ENCODE measurements at regions not wholly inside any gene's neighbourhood (a gene's known extent, or its start where the extent isn't known, plus 50 kb on each side); places are given as distances from the start of the nearest gene placed in this dataset.

GRCh38 chr20:57810511-57811373 is 100.9 kb upstream of the PMEPA1 start:
- 76 to 84% methylated on average over 23 to 24 of the region's 26 CpGs for WGBS, 2 donors
- Histone ChIP-seq H3K27ac (no peak overlapping the region), H3K36me3 (no peaks in the 10 kb centered on the region), H3K27me3 (no peaks in the 10 kb centered on the region), H3K4me3 (replicated peaks in 1 of 3) (no peak overlapping the region), H3K4me1 (no peaks in the 10 kb centered on the region), H3K9me3 (no peaks in the 10 kb centered on the region)
- no peak for DNase-seq
- TF ChIP-seq CTCF (IDR thresholded peaks at IDR 0.05) (no peak), POLR2A (IDR thresholded peaks at IDR 0.05) (no peak)
- intact Hi-C loops (cut with DNase I): no loop called here

- no peak overlapping the region for H3K4me3 ChIP-seq (replicated peaks in 1 of 3)
- 73 to 74% methylated on average over 13 to 14 of the region's 14 CpGs for WGBS, 2 donors
- no peaks in the 10 kb centered on the region for H3K9me3 ChIP-seq
- H3K27ac ChIP-seq: no peak overlapping the region
- DNase-seq: no peak
- H3K27me3 ChIP-seq: no peaks in the 10 kb centered on the region
- no peaks in the 10 kb centered on the region for H3K4me1 ChIP-seq
- intact Hi-C loops (cut with DNase I): no loop called here
- TF ChIP-seq POLR2A (IDR thresholded peaks at IDR 0.05) (no peak), CTCF (IDR thresholded peaks at IDR 0.05) (no peak)
- H3K36me3 ChIP-seq: no peaks in the 10 kb centered on the region
Observed at GRCh38 chr20:57809661-57810172, 99.9 kb upstream of the PMEPA1 start.

GRCh38 chr20:57809149-57809548 is 99.3 kb upstream of the PMEPA1 start:
- Histone ChIP-seq H3K4me3 (replicated peaks in 1 of 3) (no peak overlapping the region), H3K4me1 (no peaks in the 10 kb centered on the region), H3K9me3 (no peaks in the 10 kb centered on the region), H3K27ac (no peak overlapping the region), H3K27me3 (no peaks in the 10 kb centered on the region), H3K36me3 (no peaks in the 10 kb centered on the region)
- WGBS, 2 donors: 97 to 99% methylated on average over 5 of the region's 5 CpGs
- intact Hi-C loops (cut with DNase I): no loop called here
- TF ChIP-seq POLR2A (IDR thresholded peaks at IDR 0.05): no peak
- no peak for DNase-seq

- no peaks in the 10 kb centered on the region for H3K27me3 ChIP-seq
- DNase-seq: no peak
- WGBS, 2 donors: 84 to 95% methylated on average over 2 to 5 of the region's 9 CpGs
- H3K36me3 ChIP-seq: no peaks in the 10 kb centered on the region
- no peak overlapping the region for H3K27ac ChIP-seq
- H3K4me1 ChIP-seq: no peaks in the 10 kb centered on the region
- no peaks in the 10 kb centered on the region for H3K9me3 ChIP-seq
- no peak overlapping the region for H3K4me3 ChIP-seq (replicated peaks in 1 of 3)
- no peak for TF ChIP-seq CTCF (IDR thresholded peaks at IDR 0.05)
- TF ChIP-seq POLR2A (IDR thresholded peaks at IDR 0.05): no peak
- intact Hi-C loops (cut with DNase I): no loop called here
Observed at GRCh38 chr20:57808264-57809070, 98.7 kb upstream of the PMEPA1 start.

GRCh38 chr20:57807401-57808263 is 97.8 kb upstream of the PMEPA1 start:
- no peak overlapping the region for H3K27ac ChIP-seq

More at GRCh38 chr20:57807401-57808263, 97.8 kb upstream of the PMEPA1 start:
- no peak overlapping the region for H3K4me3 ChIP-seq (replicated peaks in 1 of 3)
- intact Hi-C loops (cut with DNase I): no loop called here
- H3K36me3 ChIP-seq: no peaks in the 10 kb centered on the region
- no peak for TF ChIP-seq CTCF (IDR thresholded peaks at IDR 0.05)
- no peak for TF ChIP-seq POLR2A (IDR thresholded peaks at IDR 0.05)
- 89 to 93% methylated on average over 9 to 11 of the region's 11 CpGs for WGBS, 2 donors
- H3K9me3 ChIP-seq: no peaks in the 10 kb centered on the region
- no peaks in the 10 kb centered on the region for H3K4me1 ChIP-seq
- no peaks in the 10 kb centered on the region for H3K27me3 ChIP-seq
- DNase-seq: no peak
